Activated CD4-positive, alpha-beta T cell treated with anti-CD3 and anti-CD28 coated beads, Interleukin-2, amount 50 U/mL, for 48 hours (primary cell): ENCODE measurements at regions not wholly inside any gene's neighbourhood (a gene's known extent, or its start where the extent isn't known, plus 50 kb on each side); places are given as distances from the start of the nearest gene placed in this dataset.
A peak's percentile ranks its signal among the peaks of the same experiment; 100 is the strongest.
"Not testable (repeated sequence)": the region's sequence is repeated elsewhere in the genome, so short reads cannot be mapped to it uniquely, and the experiment has no call there.

ENCODE experiments used
- DNase-seq, 2 experiments: peaks; one replicate each; pipeline ENCODE4 v3.0.0-alpha.2; 2020

GRCh38 chr12:47367912-47368537, 288.3 kb upstream of the AMIGO2 start:
- no peak for DNase-seq

- DNase-seq, result no peak
Observed at GRCh38 chr12:47366579-47366978, 286.8 kb upstream of the AMIGO2 start.

- DNase-seq, result no peak
Observed at GRCh38 chr12:47366157-47366556, 286.4 kb upstream of the AMIGO2 start.

- DNase-seq, result not testable (repeated sequence)
Observed at GRCh38 chr12:47365443-47366076, 285.8 kb upstream of the AMIGO2 start.

GRCh38 chr12:47364261-47364660, 284.5 kb upstream of the AMIGO2 start:
- DNase-seq, result no peak

- DNase-seq, result no peak
Observed at GRCh38 chr12:47362126-47362705, 282.5 kb upstream of the AMIGO2 start.

- DNase-seq, result peak; percentile 61 to 77
Observed at GRCh38 chr12:47361389-47362021, 281.7 kb upstream of the AMIGO2 start.

GRCh38 chr12:47360771-47361388, 281.1 kb upstream of the AMIGO2 start:
- DNase-seq, result no peak

- DNase-seq, result no peak
Observed at GRCh38 chr12:47360093-47360480, 280.3 kb upstream of the AMIGO2 start.

GRCh38 chr12:47359310-47360092, 279.7 kb upstream of the AMIGO2 start:
- no peak for DNase-seq

GRCh38 chr12:47357006-47357405, 277.2 kb upstream of the AMIGO2 start:
- DNase-seq, result not testable (repeated sequence)

- peak in 1 of 2 experiments; percentile 52 for DNase-seq
Observed at GRCh38 chr12:47356129-47356700, 276.5 kb upstream of the AMIGO2 start.

GRCh38 chr12:47353508-47353907, 273.7 kb upstream of the AMIGO2 start:
- no peak for DNase-seq

- DNase-seq, result no peak
Observed at GRCh38 chr12:47352067-47352466, 272.3 kb upstream of the AMIGO2 start.

- no peak for DNase-seq
Observed at GRCh38 chr12:47351526-47351925, 271.8 kb upstream of the AMIGO2 start.

- no peak for DNase-seq
Observed at GRCh38 chr12:47350062-47350408, 270.3 kb upstream of the AMIGO2 start.

GRCh38 chr12:47349137-47350061, 269.6 kb upstream of the AMIGO2 start:
- DNase-seq, result peak; percentile 46 to 59

GRCh38 chr12:47348206-47348605, 268.4 kb upstream of the AMIGO2 start:
- DNase-seq, result no peak

- DNase-seq, result no peak
Observed at GRCh38 chr12:47346251-47347019, 266.7 kb upstream of the AMIGO2 start.
